ENCODE measurements at regions not wholly inside any gene's neighbourhood (a gene's known extent, or its start where the extent isn't known, plus 50 kb on each side); places are given as distances from the start of the nearest gene placed in this dataset.

- intact Hi-C loops (cut with micrococcal nuclease; ENCODE audit: unreplicated experiment): no loop called here
- TF ChIP-seq, protein P1, sequence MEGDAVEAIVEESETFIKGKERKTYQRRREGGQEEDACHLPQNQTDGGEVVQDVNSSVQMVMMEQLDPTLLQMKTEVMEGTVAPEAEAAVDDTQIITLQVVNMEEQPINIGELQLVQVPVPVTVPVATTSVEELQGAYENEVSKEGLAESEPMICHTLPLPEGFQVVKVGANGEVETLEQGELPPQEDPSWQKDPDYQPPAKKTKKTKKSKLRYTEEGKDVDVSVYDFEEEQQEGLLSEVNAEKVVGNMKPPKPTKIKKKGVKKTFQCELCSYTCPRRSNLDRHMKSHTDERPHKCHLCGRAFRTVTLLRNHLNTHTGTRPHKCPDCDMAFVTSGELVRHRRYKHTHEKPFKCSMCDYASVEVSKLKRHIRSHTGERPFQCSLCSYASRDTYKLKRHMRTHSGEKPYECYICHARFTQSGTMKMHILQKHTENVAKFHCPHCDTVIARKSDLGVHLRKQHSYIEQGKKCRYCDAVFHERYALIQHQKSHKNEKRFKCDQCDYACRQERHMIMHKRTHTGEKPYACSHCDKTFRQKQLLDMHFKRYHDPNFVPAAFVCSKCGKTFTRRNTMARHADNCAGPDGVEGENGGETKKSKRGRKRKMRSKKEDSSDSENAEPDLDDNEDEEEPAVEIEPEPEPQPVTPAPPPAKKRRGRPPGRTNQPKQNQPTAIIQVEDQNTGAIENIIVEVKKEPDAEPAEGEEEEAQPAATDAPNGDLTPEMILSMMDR (IDR thresholded peaks at IDR 0.05; ENCODE audit: unreplicated experiment): no peak
- BruUV-seq (replicated peaks): no TSS peak
- H3K27me3 Mint-ChIP-seq (ENCODE audit: unreplicated experiment): peaks cover 29% of the 10 kb centered on the region
- CTCF ChIA-PET: no interaction called here
- H3K36me3 Mint-ChIP-seq (ENCODE audit: insufficient read depth, unreplicated experiment): no peaks in the 10 kb centered on the region
- no peak overlapping the region for H3K27ac Mint-ChIP-seq (ENCODE audit: unreplicated experiment)
- H3K4me3 Mint-ChIP-seq (ENCODE audit: low read depth, unreplicated experiment): no peak overlapping the region
- DNase-seq: no peak
- H3K4me1 Mint-ChIP-seq (ENCODE audit: low read depth, unreplicated experiment): no peaks in the 10 kb centered on the region
- no peaks in the 10 kb centered on the region for H3K9me3 Mint-ChIP-seq (ENCODE audit: low read depth, unreplicated experiment)
Measured at GRCh38 chr4:84417997-84418709, 80.9 kb downstream of the NKX6-1 start.

DNA sequence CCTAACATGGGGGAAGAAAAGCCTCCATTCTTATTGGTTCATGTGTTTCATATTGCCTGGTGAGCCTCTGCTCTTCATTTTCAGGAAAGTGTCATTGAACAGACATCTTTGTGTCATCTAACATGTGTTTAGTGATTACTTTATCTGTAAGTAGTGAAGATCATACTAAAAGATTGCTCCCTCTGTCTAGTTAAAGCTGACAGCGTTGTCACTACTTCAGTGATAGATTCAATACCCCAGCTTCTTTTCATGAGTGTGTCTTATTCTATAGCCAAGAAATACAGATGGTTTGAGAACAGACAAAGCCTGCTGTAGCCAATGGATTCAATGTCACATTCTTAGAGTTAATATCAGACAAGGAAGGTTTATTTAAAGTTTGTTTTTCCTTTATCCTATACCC, 85.1 kb downstream of the NKX6-1 start:
- H3K9me3 Mint-ChIP-seq (ENCODE audit: low read depth, unreplicated experiment): no peaks in the 10 kb centered on the region
- intact Hi-C loops (cut with micrococcal nuclease; ENCODE audit: unreplicated experiment): no loop called here
- no peak for DNase-seq
- H3K27ac Mint-ChIP-seq (ENCODE audit: unreplicated experiment): no peak overlapping the region
- H3K36me3 Mint-ChIP-seq (ENCODE audit: insufficient read depth, unreplicated experiment): no peaks in the 10 kb centered on the region
- CTCF ChIA-PET: no interaction called here
- TF ChIP-seq, protein P1 (IDR thresholded peaks at IDR 0.05; ENCODE audit: unreplicated experiment): no peak
- no peaks in the 10 kb centered on the region for H3K4me1 Mint-ChIP-seq (ENCODE audit: low read depth, unreplicated experiment)
- H3K4me3 Mint-ChIP-seq (ENCODE audit: low read depth, unreplicated experiment): no peak overlapping the region
- BruUV-seq (replicated peaks): no TSS peak
- peaks cover 42% of the 10 kb centered on the region for H3K27me3 Mint-ChIP-seq (ENCODE audit: unreplicated experiment)

DNA sequence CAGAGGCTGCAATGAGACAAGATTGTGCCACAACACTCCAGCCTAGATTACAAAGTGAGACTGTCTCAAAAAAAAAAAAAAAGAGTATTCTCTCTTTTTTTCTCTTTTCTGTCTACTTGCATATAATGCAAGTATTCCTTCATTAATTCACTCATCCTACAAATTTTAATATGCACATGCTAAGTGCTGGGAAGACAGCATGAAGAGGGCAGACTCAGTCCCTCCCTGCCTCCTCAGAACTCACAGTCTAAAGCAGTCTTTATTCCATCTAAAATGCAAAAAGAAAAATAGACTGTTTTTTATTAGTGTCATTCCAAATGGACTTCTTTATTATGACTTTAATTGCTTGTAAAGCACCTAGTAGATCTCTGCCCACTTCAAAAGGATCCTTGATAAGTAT, 85.6 kb downstream of the NKX6-1 start:
- CTCF ChIA-PET: no interaction called here
- no TSS peak for BruUV-seq (replicated peaks)
- H3K4me3 Mint-ChIP-seq (ENCODE audit: low read depth, unreplicated experiment): no peak overlapping the region
- no peak overlapping the region for H3K27ac Mint-ChIP-seq (ENCODE audit: unreplicated experiment)
- H3K27me3 Mint-ChIP-seq (ENCODE audit: unreplicated experiment): peaks cover 42% of the 10 kb centered on the region
- intact Hi-C loops (cut with micrococcal nuclease; ENCODE audit: unreplicated experiment): no loop called here
- H3K9me3 Mint-ChIP-seq (ENCODE audit: low read depth, unreplicated experiment): no peaks in the 10 kb centered on the region
- TF ChIP-seq, protein P1 (IDR thresholded peaks at IDR 0.05; ENCODE audit: unreplicated experiment): no peak
- no peaks in the 10 kb centered on the region for H3K4me1 Mint-ChIP-seq (ENCODE audit: low read depth, unreplicated experiment)
- H3K36me3 Mint-ChIP-seq (ENCODE audit: insufficient read depth, unreplicated experiment): no peaks in the 10 kb centered on the region
- DNase-seq: no peak

- no peaks in the 10 kb centered on the region for H3K9me3 Mint-ChIP-seq (ENCODE audit: low read depth, unreplicated experiment)
- no peaks in the 10 kb centered on the region for H3K36me3 Mint-ChIP-seq (ENCODE audit: insufficient read depth, unreplicated experiment)
- intact Hi-C loops (cut with micrococcal nuclease; ENCODE audit: unreplicated experiment): no loop called here
- H3K4me1 Mint-ChIP-seq (ENCODE audit: low read depth, unreplicated experiment): no peaks in the 10 kb centered on the region
- no peak overlapping the region for H3K4me3 Mint-ChIP-seq (ENCODE audit: low read depth, unreplicated experiment)
- no TSS peak for BruUV-seq (replicated peaks)
- CTCF ChIA-PET: no interaction called here
- peaks cover 46% of the 10 kb centered on the region for H3K27me3 Mint-ChIP-seq (ENCODE audit: unreplicated experiment)
- TF ChIP-seq, protein P1 (IDR thresholded peaks at IDR 0.05; ENCODE audit: unreplicated experiment): no peak
- DNase-seq: no peak
- H3K27ac Mint-ChIP-seq (ENCODE audit: unreplicated experiment): no peak overlapping the region
Measured at GRCh38 chr4:84412062-84412461, 87.0 kb downstream of the NKX6-1 start.
